ENCODE measurements at regions not wholly inside any gene's neighbourhood (a gene's known extent, or its start where the extent isn't known, plus 50 kb on each side); places are given as distances from the start of the nearest gene placed in this dataset.

GRCh38 chr6:126570507-126570906 lies 230.6 kb downstream of the CENPW start:
- H2AK5ac ChIP-seq (ENCODE audit: low read depth, low read length) = no peak overlapping the region
- no peak overlapping the region for H2BK15ac ChIP-seq (ENCODE audit: low read depth, low read length)
- H3K27ac ChIP-seq (ENCODE audit: insufficient read depth, low read length) = no peak overlapping the region
- no peak overlapping the region for H3K23ac ChIP-seq (ENCODE audit: low read depth, low read length)
- in situ Hi-C loops (cut with MboI; ENCODE audit: low sequenced_read_pairs) = no loop called here
- no peak overlapping the region for H2AFZ ChIP-seq (replicated peaks; ENCODE audit: low read length, poor library complexity)
- H2BK120ac ChIP-seq (ENCODE audit: low read depth, low read length) = no peak overlapping the region
- H3K9me3 ChIP-seq (ENCODE audit: control insufficient read depth, insufficient read depth, low read length) = no peaks in the 10 kb centered on the region
- H4K91ac ChIP-seq (ENCODE audit: insufficient read depth, low read depth, low read length) = no peak overlapping the region
- DNase-seq (no peak), ATAC-seq (ENCODE audit: low read depth) (no peak)
- H2AK9ac ChIP-seq (replicated peaks; ENCODE audit: low read depth, low read length, poor library complexity) = no peak overlapping the region
- H2BK5ac ChIP-seq (ENCODE audit: low read depth, low read length, poor library complexity, severe bottlenecking) = no peak overlapping the region
- intact Hi-C loops (cut with micrococcal nuclease) = no loop called here
- ChIA-PET CTCF (no interaction called here), POLR2A (ENCODE audit: unreplicated experiment) (no interaction called here)
- H3K4me3 ChIP-seq (ENCODE audit: insufficient read depth, low read depth, low read length) = no peak overlapping the region
- H3K79me1 ChIP-seq (ENCODE audit: low read depth in 1 of 2, low read length in 2 of 2) = no peaks in the 10 kb centered on the region
- no peaks in the 10 kb centered on the region for H3K9me1 ChIP-seq (ENCODE audit: insufficient read depth, low read length)
- no peak overlapping the region for H3K14ac ChIP-seq (replicated peaks; ENCODE audit: low read depth, low read length)
- H3K18ac ChIP-seq (ENCODE audit: low read depth, low read length) = no peak overlapping the region
- no peak overlapping the region for H3K56ac ChIP-seq (ENCODE audit: extremely low read depth, insufficient read depth, low read length)
- H3K36me3 ChIP-seq (ENCODE audit: control insufficient read depth, insufficient read depth, low read length) = no peaks in the 10 kb centered on the region
- H3K27me3 ChIP-seq (ENCODE audit: control insufficient read depth, insufficient read depth, low read length) = no peaks in the 10 kb centered on the region
- H4K20me1 ChIP-seq (ENCODE audit: insufficient read depth, low read length) = no peaks in the 10 kb centered on the region
- dilution Hi-C loops (cut with HindIII; ENCODE audit: low sequenced_read_pairs, unreplicated experiment) = no loop called here
- H3K4me1 ChIP-seq (ENCODE audit: control insufficient read depth, insufficient read depth, low read length) = no peaks in the 10 kb centered on the region
- no peak overlapping the region for H2BK20ac ChIP-seq (ENCODE audit: low read depth, low read length)
- no peak overlapping the region for H3K4ac ChIP-seq (ENCODE audit: low read depth, low read length)
- TF ChIP-seq MAFK (IDR thresholded peaks at IDR 0.05; ENCODE audit: low read depth, low read length) = 0 out of 2 replicates have a peak, but pooled peaks have one; percentile 38
- TF ChIP-seq FOS (IDR thresholded peaks at IDR 0.05; ENCODE audit: low read depth, low read length) = no peak
- TF ChIP-seq CHD1 (IDR thresholded peaks at IDR 0.05; ENCODE audit: low read depth, low read length) = no peak
- TF ChIP-seq POLR2A (IDR thresholded peaks at IDR 0.05; ENCODE audit: low read depth, low read length) = no peak
- TF ChIP-seq MAZ (IDR thresholded peaks at IDR 0.05; ENCODE audit: borderline replicate concordance, low read depth, low read length) = no peak
- no CpG with 5 or more reads among the region's 1 CpG for WGBS, 2 experiments (ENCODE audit: extremely low coverage in 2 of 2, insufficient read length in 1 of 2)
- no peak overlapping the region for H3K4me2 ChIP-seq (ENCODE audit: low read depth, low read length)
- H3K9ac ChIP-seq (ENCODE audit: low read depth, low read length) = no peak overlapping the region
- no peak overlapping the region for H4K8ac ChIP-seq (ENCODE audit: low read depth in 2 of 2, low read length in 2 of 2)
- H4K5ac ChIP-seq (ENCODE audit: low read depth, low read length) = no peak overlapping the region
- BruUV-seq (replicated peaks) = no TSS peak
